Neural cell (in vitro differentiated cells): ENCODE measurements at regions not wholly inside any gene's neighbourhood (a gene's known extent, or its start where the extent isn't known, plus 50 kb on each side); places are given as distances from the start of the nearest gene placed in this dataset.
"Not testable (repeated sequence)": the region's sequence is repeated elsewhere in the genome, so short reads cannot be mapped to it uniquely, and the experiment has no call there.

Experiments used
- H2AFZ ChIP-seq: fragments of 200-600, 300-800 bp; sonication (generic), shearing (Covaris generic); 2 replicates; pipeline ENCODE4 v1.6.0; 2014; ENCODE audit warnings: low read depth, mild to moderate bottlenecking, antibody characterized with exemption, low read length, moderate library complexity
- H3F3A ChIP-seq: fragments of 200-600 bp; shearing (Covaris generic); 2 replicates; pipeline ENCODE4 v1.6.1; 2016; ENCODE audit warnings: mild to moderate bottlenecking, moderate library complexity, mixed read lengths, antibody characterized with exemption, low read length; ENCODE audit not compliant: insufficient read depth, poor library complexity, severe bottlenecking
- H3K27ac ChIP-seq: fragments of 200-600, 300-800 bp; sonication (generic), shearing (Covaris generic); 2 replicates; pipeline ENCODE4 v1.5.1; 2014; ENCODE audit warnings: mild to moderate bottlenecking, low read length, moderate library complexity
- H3K27me3 ChIP-seq: fragments of 300-800, 200-600 bp; sonication (generic), shearing (Covaris generic); 2 replicates; pipeline ENCODE4 v1.6.0; 2014; ENCODE audit warnings: mild to moderate bottlenecking, low read depth, low read length, moderate library complexity; ENCODE audit not compliant: insufficient read depth
- H3K36me3 ChIP-seq: fragments of 300-800, 200-600 bp; sonication (generic), shearing (Covaris generic); 2 replicates; pipeline ENCODE4 v1.5.1; 2014; ENCODE audit warnings: mild to moderate bottlenecking, antibody characterized with exemption, low read length, moderate library complexity; ENCODE audit not compliant: insufficient read depth
- H3K4me2 ChIP-seq: fragments of 300-800, 200-600 bp; sonication (generic), shearing (Covaris generic); 2 replicates; pipeline ENCODE4 v1.6.0; 2014; ENCODE audit warnings: mild to moderate bottlenecking, low read length
- H3K4me3 ChIP-seq: fragments of 300-800, 200-600 bp; sonication (generic), shearing (Covaris generic); 2 replicates; pipeline ENCODE4 v1.5.1; 2014; ENCODE audit warnings: mild to moderate bottlenecking, low read length, moderate library complexity
- H3K79me2 ChIP-seq: fragments of 200-600 bp; shearing (Covaris generic); replicated peaks from 2 replicates; pipeline ENCODE4 v1.6.0; 2014; ENCODE audit warnings: mild to moderate bottlenecking, low read length, moderate library complexity; ENCODE audit not compliant: insufficient read depth
- H3K9ac ChIP-seq: fragments of 300-800, 200-600 bp; sonication (generic), shearing (Covaris generic); 2 replicates; pipeline ENCODE4 v1.6.1; 2016; ENCODE audit warnings: mild to moderate bottlenecking, low read length, mixed read lengths
- H3K9me2 ChIP-seq: fragments of 200-600 bp; shearing (Covaris generic); 2 replicates; pipeline ENCODE4 v1.6.1; 2016; ENCODE audit warnings: mild to moderate bottlenecking, low read length, mixed read lengths; ENCODE audit not compliant: insufficient read depth
- H3K9me3 ChIP-seq: fragments of 200-600, 300-800 bp; sonication (generic), shearing (Covaris generic); 2 replicates; pipeline ENCODE4 v1.6.1; 2016; ENCODE audit warnings: mild to moderate bottlenecking, mixed run types, low read length, moderate library complexity, mixed read lengths
- H4K20me1 ChIP-seq: fragments of 200-600 bp; shearing (Covaris generic); 2 replicates; pipeline ENCODE4 v1.6.1; 2016; ENCODE audit warnings: mild to moderate bottlenecking, mixed run types; ENCODE audit not compliant: insufficient read depth
- CTCF ChIP-seq: fragments of 450-650 bp; IDR thresholded peaks from 2 replicates; pipeline ENCODE4 v1.5.1; 2014; ENCODE audit warnings: antibody characterized with exemption, mild to moderate bottlenecking, moderate library complexity; ENCODE audit not compliant: poor library complexity, severe bottlenecking
- EP300 ChIP-seq: fragments of 450-650 bp; conservative IDR thresholded peaks from 2 replicates; pipeline ENCODE4 v1.6.1; 2014; ENCODE audit warnings: antibody characterized with exemption, mild to moderate bottlenecking, moderate library complexity; ENCODE audit not compliant: poor library complexity, severe bottlenecking
- EZH2 ChIP-seq: fragments of 200-600, 300-800 bp; shearing (Covaris generic), sonication (generic); IDR thresholded peaks from 2 replicates; pipeline ENCODE4 v1.6.1; 2014; ENCODE audit warnings: antibody characterized with exemption, low read length, borderline replicate concordance, mild to moderate bottlenecking; ENCODE audit not compliant: insufficient read depth, poor library complexity, severe bottlenecking
- MXI1 ChIP-seq: fragments of 450-650 bp; conservative IDR thresholded peaks from 2 replicates; pipeline ENCODE4 v1.6.1; 2014; ENCODE audit warnings: antibody characterized with exemption, mild to moderate bottlenecking; ENCODE audit not compliant: poor library complexity, severe bottlenecking
- POLR2AphosphoS5 ChIP-seq: IDR thresholded peaks from 2 replicates; pipeline ENCODE4 v1.6.1; 2012
- RAD21 ChIP-seq: fragments of 450-650 bp; conservative IDR thresholded peaks from 2 replicates; pipeline ENCODE4 v1.6.1; 2014; ENCODE audit warnings: antibody characterized with exemption, mild to moderate bottlenecking, moderate library complexity
- REST ChIP-seq: IDR thresholded peaks from 2 replicates; pipeline ENCODE4 v1.6.1; 2012; ENCODE audit warnings: borderline replicate concordance
- SMC3 ChIP-seq: fragments of 450-650 bp; conservative IDR thresholded peaks from 2 replicates; pipeline ENCODE4 v1.6.1; 2014; ENCODE audit warnings: antibody characterized with exemption, mild to moderate bottlenecking, moderate library complexity; ENCODE audit not compliant: poor library complexity
- TAF1 ChIP-seq: IDR thresholded peaks from 2 replicates; pipeline ENCODE4 v1.6.1; 2012; ENCODE audit warnings: low read depth

- no peak overlapping the region for H3K27ac ChIP-seq
- H3F3A ChIP-seq: no peaks in the 10 kb centered on the region
- no peaks in the 10 kb centered on the region for H3K79me2 ChIP-seq
- H3K4me3 ChIP-seq: no peak overlapping the region
- no peak overlapping the region for H3K4me2 ChIP-seq
- H3K36me3 ChIP-seq: no peaks in the 10 kb centered on the region
- no peaks in the 10 kb centered on the region for H4K20me1 ChIP-seq
- no peak overlapping the region for H3K9ac ChIP-seq
- TF ChIP-seq TAF1 (no peak), MXI1 (no peak)
- H3K27me3 ChIP-seq: no peaks in the 10 kb centered on the region
- H3K9me3 ChIP-seq: no peaks in the 10 kb centered on the region
- H2AFZ ChIP-seq: no peak overlapping the region
- no peaks in the 10 kb centered on the region for H3K9me2 ChIP-seq
Measured at GRCh38 chr21:34228792-34229191, 135.0 kb upstream of the KCNE2 start.

GRCh38 chr21:34229353-34229752 lies 134.5 kb upstream of the KCNE2 start:
- no peaks in the 10 kb centered on the region for H3K9me3 ChIP-seq
- H3K4me2 ChIP-seq: no peak overlapping the region
- H3F3A ChIP-seq: no peaks in the 10 kb centered on the region
- H3K27ac ChIP-seq: no peak overlapping the region
- no peaks in the 10 kb centered on the region for H4K20me1 ChIP-seq
- no peaks in the 10 kb centered on the region for H3K9me2 ChIP-seq
- no peaks in the 10 kb centered on the region for H3K36me3 ChIP-seq
- no peak overlapping the region for H3K4me3 ChIP-seq
- no peak overlapping the region for H3K9ac ChIP-seq
- H2AFZ ChIP-seq: no peak overlapping the region
- TF ChIP-seq RAD21 (no peak), EZH2 (no peak), SMC3 (no peak), POLR2AphosphoS5 (no peak), TAF1 (no peak), MXI1 (no peak), REST (no peak), EP300 (no peak), CTCF (no peak)
- no peaks in the 10 kb centered on the region for H3K79me2 ChIP-seq
- no peaks in the 10 kb centered on the region for H3K27me3 ChIP-seq

GRCh38 chr21:34233741-34234140 lies 130.1 kb upstream of the KCNE2 start:
- H3K9me3 ChIP-seq, H4K20me1 ChIP-seq, H3K4me3 ChIP-seq, H3K9ac ChIP-seq, H3K79me2 ChIP-seq, H3K36me3 ChIP-seq, H3K4me2 ChIP-seq, H3K27ac ChIP-seq, H2AFZ ChIP-seq, H3F3A ChIP-seq, H3K27me3 ChIP-seq, H3K9me2 ChIP-seq: not testable (repeated sequence)
